ENCODE measurements at regions not wholly inside any gene's neighbourhood (a gene's known extent, or its start where the extent isn't known, plus 50 kb on each side); places are given as distances from the start of the nearest gene placed in this dataset.

DNA sequence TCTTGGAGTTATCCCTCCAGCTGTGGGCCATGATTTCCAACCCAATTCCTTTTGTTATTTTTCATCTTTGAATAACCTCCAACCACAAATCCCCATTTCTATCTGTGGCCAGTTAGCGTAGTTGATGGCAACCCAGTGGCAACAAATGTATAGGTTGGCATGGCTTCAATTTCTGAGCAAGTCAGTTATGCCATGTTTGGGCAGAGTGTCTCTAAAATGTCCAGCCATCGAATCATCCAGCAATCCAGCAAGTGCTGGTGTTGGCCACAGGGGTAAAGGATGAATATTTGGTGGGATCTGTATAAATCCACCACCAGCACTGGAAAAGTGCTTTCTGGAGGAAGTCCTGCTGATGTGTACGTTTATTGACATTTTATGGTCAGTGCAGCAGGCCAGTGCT, 233.3 kb downstream of the MYLK4 start:
- no peaks in the 10 kb centered on the region for H3K36me3 ChIP-seq
- DNase-seq (ENCODE audit: low read depth in 1 of 2, low spot score in 1 of 2): no peak
- H3K27me3 ChIP-seq: no peaks in the 10 kb centered on the region
- H3K4me3 ChIP-seq: no peak overlapping the region
- TF ChIP-seq, protein P1, sequence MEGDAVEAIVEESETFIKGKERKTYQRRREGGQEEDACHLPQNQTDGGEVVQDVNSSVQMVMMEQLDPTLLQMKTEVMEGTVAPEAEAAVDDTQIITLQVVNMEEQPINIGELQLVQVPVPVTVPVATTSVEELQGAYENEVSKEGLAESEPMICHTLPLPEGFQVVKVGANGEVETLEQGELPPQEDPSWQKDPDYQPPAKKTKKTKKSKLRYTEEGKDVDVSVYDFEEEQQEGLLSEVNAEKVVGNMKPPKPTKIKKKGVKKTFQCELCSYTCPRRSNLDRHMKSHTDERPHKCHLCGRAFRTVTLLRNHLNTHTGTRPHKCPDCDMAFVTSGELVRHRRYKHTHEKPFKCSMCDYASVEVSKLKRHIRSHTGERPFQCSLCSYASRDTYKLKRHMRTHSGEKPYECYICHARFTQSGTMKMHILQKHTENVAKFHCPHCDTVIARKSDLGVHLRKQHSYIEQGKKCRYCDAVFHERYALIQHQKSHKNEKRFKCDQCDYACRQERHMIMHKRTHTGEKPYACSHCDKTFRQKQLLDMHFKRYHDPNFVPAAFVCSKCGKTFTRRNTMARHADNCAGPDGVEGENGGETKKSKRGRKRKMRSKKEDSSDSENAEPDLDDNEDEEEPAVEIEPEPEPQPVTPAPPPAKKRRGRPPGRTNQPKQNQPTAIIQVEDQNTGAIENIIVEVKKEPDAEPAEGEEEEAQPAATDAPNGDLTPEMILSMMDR (IDR thresholded peaks at IDR 0.05; ENCODE audit: low read depth, low read length): no peak
- H3K4me1 ChIP-seq (ENCODE audit: low read depth): no peaks in the 10 kb centered on the region
- no peak overlapping the region for H3K27ac ChIP-seq
- no peaks in the 10 kb centered on the region for H3K9me3 ChIP-seq (ENCODE audit: low read depth)

GRCh38 chr6:2516059-2516458, 234.7 kb downstream of the MYLK4 start:
- no peaks in the 10 kb centered on the region for H3K27me3 ChIP-seq
- no peak overlapping the region for H3K4me3 ChIP-seq
- no peaks in the 10 kb centered on the region for H3K4me1 ChIP-seq (ENCODE audit: low read depth)
- no peak overlapping the region for H3K27ac ChIP-seq
- TF ChIP-seq, protein P1 (IDR thresholded peaks at IDR 0.05; ENCODE audit: low read depth, low read length): no peak
- no peaks in the 10 kb centered on the region for H3K36me3 ChIP-seq
- no peak for DNase-seq (ENCODE audit: low read depth in 1 of 2, low spot score in 1 of 2)
- H3K9me3 ChIP-seq (ENCODE audit: low read depth): no peaks in the 10 kb centered on the region

DNA sequence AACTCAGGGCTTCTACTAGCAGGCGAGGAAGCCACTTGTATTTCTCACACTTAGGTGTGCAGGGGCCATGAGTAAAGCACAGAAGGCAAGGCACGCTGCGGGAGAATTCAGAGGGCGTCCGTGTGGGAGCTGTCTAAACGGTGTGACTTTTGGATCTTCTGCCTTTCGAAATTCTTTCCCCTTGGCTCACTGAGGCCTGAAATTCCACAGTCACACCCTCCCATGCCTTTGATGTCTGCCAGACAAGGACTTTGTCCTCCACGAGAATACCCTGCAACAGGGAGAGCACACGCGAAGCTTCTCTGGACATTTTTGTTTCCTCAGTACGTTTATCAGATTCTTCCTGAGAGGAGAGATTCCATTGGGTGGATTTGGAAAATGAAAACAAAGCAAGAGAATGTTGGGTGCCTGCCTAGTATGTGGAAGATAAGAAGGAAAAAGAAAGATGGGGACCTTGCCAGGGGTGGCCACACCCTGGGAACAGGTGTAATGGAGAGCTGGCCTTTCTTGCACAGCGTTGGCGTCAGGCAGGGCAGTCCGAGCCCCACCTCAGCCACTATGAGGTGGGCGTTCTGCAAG, 235.7 kb downstream of the MYLK4 start:
- no peaks in the 10 kb centered on the region for H3K27me3 ChIP-seq
- TF ChIP-seq, protein P1 (IDR thresholded peaks at IDR 0.05; ENCODE audit: low read depth, low read length): no peak
- H3K27ac ChIP-seq: no peak overlapping the region
- H3K4me1 ChIP-seq (ENCODE audit: low read depth): no peaks in the 10 kb centered on the region
- no peaks in the 10 kb centered on the region for H3K36me3 ChIP-seq
- DNase-seq (ENCODE audit: low read depth in 1 of 2, low spot score in 1 of 2): no peak
- no peaks in the 10 kb centered on the region for H3K9me3 ChIP-seq (ENCODE audit: low read depth)
- H3K4me3 ChIP-seq: no peak overlapping the region

DNA sequence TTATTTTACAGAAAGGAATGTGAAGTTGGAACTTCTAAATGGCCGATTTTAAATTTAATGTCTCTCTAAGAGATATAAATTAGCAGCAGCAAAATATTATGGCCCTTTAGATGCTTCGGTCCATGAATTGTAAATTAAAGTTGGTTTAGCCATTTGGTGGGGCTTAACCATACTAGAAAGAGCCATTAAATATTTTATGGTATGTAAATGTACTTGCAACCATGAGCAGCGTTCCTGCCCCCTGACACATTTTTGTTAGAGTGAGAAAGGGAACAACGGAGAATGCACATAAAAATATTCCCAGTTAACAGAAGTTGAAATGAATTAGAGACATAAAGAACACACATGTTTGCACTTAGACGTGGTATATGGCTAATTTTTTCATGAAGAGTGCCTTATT, 237.9 kb downstream of the MYLK4 start:
- Histone ChIP-seq H3K4me1 (ENCODE audit: low read depth) (no peaks in the 10 kb centered on the region), H3K27ac (no peak overlapping the region), H3K4me3 (no peak overlapping the region), H3K27me3 (no peaks in the 10 kb centered on the region), H3K9me3 (ENCODE audit: low read depth) (no peaks in the 10 kb centered on the region), H3K36me3 (no peaks in the 10 kb centered on the region)
- no peak for DNase-seq (ENCODE audit: low read depth in 1 of 2, low spot score in 1 of 2)
- TF ChIP-seq, protein P1 (IDR thresholded peaks at IDR 0.05; ENCODE audit: low read depth, low read length): no peak

DNA sequence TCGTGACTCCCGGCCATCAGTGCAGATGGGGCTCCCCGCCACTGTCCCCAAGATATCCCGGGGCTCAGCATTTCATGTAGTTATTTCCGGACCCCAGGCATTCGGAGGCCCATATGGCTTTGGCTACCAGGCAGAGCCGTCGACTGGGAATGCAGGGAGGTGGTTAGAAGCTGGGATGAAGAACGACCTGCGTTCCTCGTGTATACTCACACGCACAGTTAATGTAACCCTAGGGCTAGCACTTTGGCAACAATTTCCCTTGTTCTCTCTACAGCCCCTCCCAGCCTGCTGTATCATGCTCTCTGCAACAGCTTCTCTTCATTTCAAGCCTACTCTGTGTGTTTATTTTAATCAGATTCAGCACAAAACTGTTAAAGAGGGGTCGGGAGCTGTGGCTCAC, 240.4 kb downstream of the MYLK4 start:
- H3K36me3 ChIP-seq: no peaks in the 10 kb centered on the region
- H3K27me3 ChIP-seq: no peaks in the 10 kb centered on the region
- H3K9me3 ChIP-seq (ENCODE audit: low read depth): no peaks in the 10 kb centered on the region
- H3K4me3 ChIP-seq: no peak overlapping the region
- no peaks in the 10 kb centered on the region for H3K4me1 ChIP-seq (ENCODE audit: low read depth)
- no peak for DNase-seq (ENCODE audit: low read depth in 1 of 2, low spot score in 1 of 2)
- TF ChIP-seq, protein P1 (IDR thresholded peaks at IDR 0.05; ENCODE audit: low read depth, low read length): no peak
- no peak overlapping the region for H3K27ac ChIP-seq

DNA sequence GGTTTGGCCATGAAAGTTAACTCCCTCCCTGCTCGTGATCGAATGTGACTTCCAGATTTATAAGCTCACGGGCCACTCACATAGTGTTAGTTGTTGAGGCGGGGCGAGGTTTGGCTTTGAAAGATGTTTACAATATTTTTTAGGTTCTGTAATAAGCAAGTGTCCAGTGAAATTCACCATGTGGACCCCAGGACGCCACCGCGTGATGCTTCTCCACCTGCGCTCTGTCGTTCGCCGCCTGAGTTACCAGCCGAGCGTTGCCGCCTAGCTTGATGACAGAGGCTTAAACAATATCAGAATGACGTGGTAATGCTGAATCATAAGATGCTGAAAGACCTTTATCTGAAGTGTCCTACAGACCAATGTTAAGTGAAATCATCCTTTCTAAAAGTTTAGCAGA, 241.0 kb downstream of the MYLK4 start:
- Histone ChIP-seq H3K27me3 (no peaks in the 10 kb centered on the region), H3K36me3 (no peaks in the 10 kb centered on the region)

More for the DNA sequence above, 241.0 kb downstream of the MYLK4 start:
- Histone ChIP-seq H3K4me1 (ENCODE audit: low read depth) (no peaks in the 10 kb centered on the region), H3K9me3 (ENCODE audit: low read depth) (no peaks in the 10 kb centered on the region), H3K4me3 (no peak overlapping the region), H3K27ac (no peak overlapping the region)
- TF ChIP-seq, protein P1 (IDR thresholded peaks at IDR 0.05; ENCODE audit: low read depth, low read length): no peak
- peak in 1 of 2 donors; percentile 49 for DNase-seq (ENCODE audit: low read depth in 1 of 2, low spot score in 1 of 2)

All from cardiac muscle cell (in vitro differentiated cells and primary cell).